ENCODE measurements at regions not wholly inside any gene's neighbourhood (a gene's known extent, or its start where the extent isn't known, plus 50 kb on each side); places are given as distances from the start of the nearest gene placed in this dataset.
"Not testable (repeated sequence)": the region's sequence is repeated elsewhere in the genome, so short reads cannot be mapped to it uniquely, and the experiment has no call there.

DNA sequence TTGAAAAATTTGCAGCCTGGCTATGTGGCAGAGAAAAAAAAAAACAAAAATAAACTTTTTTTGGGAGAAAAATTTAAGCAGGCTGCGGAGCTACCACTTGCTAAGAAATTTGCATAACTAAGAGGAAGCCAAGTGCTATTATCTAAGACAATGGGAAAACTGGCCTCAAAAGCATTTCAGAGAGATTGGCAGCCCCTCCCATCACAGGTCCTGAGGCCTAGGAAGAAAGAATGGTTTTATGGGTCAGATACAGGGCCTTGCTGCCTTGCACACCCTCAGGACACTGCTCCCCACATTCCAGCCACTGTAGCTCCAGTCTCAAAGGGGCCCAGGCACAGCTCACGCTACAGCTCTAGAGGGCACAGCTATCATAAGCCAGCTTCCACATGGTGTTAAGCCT, 777.9 kb downstream of the TENT5A start:
- no peak for DNase-seq

DNA sequence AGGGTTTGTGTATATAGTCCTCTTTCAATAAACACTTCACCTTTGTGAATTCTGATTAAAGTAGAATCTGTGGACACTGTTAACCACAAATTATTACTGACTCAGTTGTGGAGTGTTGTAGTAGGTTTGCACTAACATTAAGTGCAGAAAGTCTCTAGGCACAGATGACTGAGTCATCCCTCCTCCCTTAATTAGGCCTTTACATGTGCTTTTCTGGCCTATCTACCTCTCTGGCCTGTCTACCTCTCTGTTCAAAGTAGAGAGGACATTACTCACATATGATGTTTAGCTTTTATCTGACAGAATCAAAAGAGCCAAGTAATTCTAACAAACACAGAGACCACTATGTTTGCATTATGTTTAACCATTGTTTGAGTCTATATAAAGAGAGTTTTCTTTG, 783.0 kb downstream of the TENT5A start:
- DNase-seq: no peak

DNA sequence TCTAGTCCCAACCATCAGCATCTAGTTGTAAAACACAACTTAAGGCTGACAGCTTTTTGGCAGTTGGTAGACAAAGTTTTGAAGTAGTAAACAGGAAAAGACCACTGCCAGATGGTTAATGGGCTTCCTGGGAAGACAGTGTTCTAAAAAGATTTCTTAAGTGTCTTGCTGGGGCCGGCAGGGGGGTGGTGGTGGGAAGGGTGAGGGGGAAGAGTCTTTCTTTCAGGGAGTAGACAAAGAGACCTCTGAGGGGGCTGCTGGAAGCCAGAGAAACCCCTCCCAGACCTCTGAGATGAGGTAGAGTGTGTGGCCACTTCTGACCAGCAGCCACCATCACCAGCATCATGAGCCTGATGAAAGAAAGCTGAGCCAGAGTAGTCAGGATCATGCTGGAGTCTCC, 784.9 kb downstream of the TENT5A start:
- DNase-seq: no peak

DNA sequence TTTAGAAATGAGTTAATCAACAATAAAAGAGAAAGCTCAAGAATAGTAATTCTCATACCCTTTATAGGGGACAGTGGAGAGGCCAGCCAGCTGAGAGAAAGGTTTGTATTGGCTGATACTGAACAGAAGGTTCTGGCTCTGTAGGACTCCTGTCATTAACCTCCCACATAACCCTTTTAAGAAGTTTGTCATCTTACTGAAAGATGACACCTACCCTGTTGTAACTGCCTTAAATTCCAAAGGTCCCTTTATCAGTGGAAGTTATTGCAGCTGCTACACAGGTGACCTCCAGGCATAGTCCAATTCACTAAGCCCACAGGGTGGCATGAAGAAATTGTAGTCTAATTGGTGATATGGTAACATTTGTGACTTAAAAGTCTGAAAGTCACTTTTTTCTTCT, 790.1 kb downstream of the TENT5A start:
- DNase-seq: no peak

DNA sequence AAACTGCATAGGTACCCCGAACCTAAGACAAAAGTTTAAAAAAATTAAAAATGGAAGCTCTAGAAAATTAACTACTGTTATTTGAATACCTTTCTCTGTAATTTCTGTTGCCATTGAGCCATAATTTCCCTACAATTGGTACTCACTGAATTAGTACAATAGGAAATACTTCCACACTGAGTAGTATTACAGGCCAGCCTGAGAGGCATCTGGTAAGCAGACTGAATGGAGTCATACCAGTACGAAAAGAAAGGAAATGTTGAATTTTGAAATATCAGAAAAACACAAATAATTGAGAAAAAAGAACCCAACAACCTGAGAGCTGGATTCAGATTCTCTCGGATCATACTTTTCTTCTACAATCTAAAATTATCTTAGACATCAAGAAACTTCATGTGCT, 791.3 kb downstream of the TENT5A start:
- DNase-seq: no peak

DNA sequence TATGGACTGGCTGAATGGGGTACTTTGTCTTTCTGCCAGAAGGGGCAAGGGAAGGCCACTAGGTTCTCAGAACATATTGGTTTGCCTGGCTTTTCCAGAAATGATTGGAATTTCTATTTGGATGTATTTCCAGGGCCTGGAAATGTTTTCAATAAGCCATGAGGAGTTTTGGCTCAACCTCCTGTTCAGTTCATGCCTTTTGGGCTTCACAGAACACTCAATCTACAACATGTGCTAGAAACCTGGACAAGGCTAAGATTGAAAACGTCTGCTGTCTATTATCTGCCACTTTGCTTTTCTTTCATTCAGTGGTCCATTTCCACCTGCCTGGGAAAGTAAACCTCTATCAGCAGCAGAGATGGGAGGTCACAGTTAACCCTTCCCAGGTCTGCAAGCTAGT, 793.4 kb downstream of the TENT5A start:
- no peak for DNase-seq

DNA sequence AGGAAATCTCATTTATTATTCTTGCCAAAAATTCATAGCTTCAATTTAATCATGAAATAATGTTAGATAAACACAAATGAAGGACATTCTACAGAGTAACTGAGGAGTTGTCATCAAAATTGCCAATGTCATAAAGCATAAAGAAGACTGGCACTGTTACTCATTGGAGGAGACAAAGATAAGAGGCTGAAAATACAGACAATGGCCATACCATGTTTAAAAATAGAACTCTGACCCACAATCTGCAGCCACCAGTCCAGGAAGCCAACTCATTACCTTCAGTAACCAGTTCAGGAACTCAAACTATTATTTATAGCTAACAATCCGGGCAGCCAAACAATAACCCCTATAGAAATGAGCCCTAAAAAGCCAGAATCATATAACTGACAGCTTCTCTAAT, 795.6 kb downstream of the TENT5A start:
- DNase-seq: no peak

DNA sequence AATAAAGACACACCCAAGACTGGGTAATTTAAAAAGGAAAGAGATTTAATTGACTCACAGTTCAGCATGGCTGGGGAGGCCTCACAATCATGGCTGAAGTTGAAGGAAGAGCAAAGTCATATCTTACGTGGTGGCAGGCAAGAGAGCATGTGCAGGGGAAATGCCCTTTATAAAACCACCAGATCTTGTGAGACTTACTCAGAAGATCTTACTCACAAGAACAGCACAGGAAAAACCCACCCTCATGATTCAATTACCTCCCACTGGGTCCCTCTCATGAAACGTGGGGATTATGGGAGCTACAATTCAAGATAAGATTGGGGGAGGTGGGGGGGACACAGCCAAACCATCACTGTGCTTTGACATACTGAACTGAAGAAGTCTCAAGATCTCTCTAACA, 800.0 kb downstream of the TENT5A start:
- not testable (repeated sequence) for DNase-seq

DNA sequence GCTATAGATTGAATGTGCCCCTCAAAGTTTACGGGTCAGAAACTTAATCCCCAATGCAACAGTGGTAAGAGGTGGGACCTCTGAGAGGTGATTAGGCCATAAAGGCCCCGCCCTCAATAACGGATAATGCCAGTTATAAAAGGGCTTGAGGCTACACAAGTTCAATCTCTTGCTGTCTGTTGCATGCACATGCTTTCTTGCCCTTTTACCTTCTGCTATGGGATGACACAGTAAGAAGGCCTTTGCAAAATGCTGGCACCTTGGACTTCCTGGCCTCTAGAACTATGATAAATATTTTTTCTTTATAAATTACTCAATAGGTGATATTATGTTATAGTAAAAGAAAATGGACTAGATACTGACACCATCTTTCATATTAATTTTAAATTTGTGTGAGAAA, 806.1 kb downstream of the TENT5A start:
- DNase-seq: no peak

DNA sequence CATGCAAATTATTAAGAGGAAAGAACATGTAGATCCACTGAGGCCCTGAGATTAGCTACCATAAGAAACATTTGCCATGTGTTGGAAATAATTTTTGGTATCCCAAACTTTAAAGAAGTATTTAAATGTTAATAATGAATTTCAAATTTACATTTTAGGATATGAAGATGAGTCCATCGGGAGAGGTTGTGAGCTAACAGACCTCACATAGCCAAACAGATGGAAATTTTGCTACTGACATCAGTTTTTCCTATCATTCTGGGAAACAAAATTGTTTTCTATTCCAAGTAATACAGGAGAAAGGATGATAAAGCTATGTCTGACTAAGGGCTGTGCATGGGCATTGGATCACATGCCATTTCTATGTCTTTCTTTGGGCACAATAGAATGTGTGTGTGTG, 809.6 kb downstream of the TENT5A start:
- DNase-seq: no peak

DNA sequence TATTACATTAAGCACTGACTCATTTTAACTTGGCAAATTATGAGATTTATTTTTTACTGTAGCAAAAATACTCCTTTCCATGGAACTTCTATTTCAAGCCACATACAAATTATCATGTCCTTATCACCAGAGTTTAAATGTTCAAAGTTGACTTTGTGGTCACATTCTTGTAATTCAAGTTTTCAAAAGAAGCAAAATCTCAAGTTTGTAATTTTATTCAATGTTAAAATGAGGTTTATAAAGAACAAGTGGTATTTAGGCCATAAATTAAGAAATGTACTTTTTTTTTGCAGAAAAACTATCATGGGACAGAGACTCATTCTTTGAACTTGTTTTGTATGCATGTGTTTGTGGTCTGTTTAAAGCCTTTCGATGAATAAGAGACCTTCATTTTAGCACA, 811.5 kb downstream of the TENT5A start:
- no peak for DNase-seq

DNA sequence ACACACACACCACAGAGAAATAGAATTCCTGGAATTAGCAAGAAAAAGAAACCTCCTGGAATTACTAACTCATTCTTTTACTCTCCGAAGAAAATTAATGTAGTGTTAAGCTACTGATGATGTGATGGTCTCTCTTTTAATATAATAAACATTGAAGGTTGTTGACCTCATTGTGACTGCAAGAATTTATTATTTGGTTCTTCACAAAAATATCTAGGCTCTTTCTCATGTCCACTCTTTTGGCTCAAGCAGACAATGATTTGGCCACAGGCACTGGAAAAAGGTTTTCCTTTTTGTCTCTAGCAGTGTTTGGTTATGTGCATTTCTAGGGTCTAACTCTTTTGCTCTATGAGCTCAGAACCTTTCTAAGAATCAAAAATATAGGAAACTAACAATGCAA, 811.9 kb downstream of the TENT5A start:
- DNase-seq: no peak

DNA sequence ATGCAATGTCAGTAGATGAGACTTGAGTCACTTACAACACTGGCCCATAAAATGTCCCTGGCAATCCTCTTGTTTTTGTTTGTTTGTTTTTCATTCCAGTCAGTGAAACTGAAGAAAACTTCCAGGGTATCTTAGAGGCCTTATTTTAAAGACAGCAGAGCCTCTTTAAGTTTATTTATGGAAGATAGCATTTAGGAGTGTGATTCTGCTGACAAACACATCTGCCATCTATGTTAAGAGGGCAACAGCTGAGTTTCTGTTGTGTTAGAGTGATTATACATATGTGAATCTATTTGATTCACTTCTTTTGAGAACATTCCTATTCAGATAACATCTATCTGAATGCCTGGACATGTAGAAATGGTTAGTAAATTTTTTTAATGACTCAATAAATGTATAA, 812.6 kb downstream of the TENT5A start:
- DNase-seq: no peak

DNA sequence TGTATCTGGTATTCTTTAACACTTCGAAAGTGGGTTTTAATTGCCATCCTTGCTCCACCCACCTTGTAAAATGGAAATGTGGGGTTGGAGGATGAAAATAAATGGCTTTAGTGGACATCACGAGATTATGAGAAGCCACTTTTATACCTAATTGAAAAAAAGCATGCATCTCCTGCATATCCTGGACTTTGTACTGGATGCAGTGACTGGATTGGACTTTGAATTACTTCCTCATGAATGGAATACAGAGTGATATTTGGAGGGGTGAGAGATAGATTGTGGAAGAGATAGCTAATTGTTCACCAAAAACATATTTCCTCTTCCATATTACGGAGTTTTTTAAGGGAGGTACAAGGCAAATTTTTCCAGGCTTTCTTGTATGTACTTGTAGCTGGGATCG, 813.0 kb downstream of the TENT5A start:
- no peak for DNase-seq

DNA sequence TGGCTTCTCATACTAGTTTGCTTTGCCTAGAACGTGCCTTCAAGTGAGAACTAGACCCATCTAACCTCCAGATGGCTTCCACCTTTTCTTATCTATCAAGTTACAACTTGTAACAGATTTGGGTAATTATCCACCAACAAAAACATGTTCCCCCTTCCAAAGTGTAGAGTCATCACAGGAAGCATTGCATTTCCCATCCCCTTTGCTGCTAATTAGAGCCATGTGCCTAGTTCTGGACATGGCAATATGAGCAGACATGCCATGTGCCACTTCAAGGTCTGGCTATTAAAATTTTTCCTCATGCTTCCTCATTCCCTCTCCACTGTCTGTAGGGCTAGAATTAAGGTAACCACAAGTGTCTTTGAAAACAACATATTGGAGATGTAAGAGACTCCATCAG, 814.4 kb downstream of the TENT5A start:
- no peak for DNase-seq

DNA sequence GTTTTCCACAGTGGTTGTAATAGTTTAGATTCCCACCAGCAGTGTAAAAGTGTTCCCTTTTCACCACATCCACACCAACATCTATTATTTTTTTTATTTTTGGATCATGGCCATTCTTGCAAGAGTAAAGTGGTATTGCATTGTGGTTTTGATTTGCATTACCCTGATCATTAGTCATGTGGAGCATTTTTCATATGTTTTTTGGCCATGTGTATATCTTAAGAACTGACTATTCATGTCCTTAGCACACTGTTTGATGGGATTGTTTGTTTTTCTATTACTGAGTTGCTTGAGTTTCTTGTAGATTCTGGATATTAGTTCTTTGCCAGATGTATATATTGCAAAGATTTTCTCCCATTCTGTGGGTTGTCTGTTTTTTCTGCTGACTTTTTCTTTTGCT, 820.1 kb downstream of the TENT5A start:
- no peak for DNase-seq

DNA sequence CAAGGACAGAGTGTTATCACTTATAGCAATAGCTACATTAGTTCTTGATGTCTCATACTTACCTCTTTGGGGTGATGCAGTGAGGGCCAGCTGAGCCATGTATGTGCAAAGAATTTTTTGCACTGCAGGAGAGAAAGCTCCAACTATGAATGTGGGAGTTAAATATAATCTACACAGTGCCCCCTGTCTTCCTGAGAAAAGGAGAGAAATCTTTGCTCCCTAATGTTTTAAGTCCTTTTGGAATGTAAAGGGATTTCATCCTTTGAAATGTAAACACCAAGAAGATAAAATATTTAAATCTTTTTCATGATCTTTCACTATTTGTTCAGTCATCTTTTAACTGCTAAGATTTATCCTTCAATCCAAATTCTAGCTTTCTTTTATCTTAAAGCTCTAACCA, 822.1 kb downstream of the TENT5A start:
- DNase-seq: no peak

DNA sequence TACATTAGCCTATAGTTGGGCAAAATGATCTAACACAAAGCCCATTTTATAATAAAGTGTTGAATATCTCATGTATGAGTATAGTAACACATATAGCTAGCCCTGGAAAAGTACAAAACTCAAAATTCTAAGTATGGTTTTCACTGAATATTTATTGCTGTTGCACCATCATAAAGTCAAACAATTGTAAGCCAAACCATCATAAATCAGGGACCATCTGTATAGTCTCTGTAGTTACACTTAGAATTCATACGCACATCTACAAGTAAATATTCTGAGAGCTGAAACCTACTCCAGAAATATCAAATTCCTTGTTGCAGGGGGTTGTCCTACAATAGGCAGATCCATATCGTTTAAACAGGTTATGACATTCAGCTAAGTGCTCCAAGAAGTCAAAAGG, 817.3 kb downstream of the BCKDHB start:
- DNase-seq: no peak

DNA sequence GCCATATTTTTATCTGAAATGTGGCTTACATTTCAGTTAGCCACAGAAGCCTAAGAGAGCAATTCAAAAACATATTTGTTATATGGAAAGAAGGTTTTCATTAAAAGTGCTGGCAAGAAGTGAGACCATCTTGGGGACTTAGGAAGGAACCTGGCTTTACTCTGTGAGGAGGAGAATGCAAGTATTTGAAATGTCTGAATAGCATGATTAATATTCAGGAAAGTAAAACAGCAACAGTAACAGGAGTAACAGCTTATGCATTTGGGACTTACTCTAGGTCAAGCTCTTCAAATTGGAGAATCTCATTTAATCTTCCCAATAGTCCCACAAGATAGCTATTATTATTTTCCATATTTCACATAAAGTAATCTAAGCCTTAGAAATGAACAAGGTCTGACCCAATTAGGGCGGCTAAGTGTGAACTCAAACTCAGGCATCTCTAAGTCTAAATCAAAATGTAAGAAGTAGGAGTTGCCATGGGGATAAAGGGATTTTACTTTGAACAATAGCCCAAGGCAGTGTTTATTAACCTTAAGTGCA, 816.5 kb downstream of the BCKDHB start:
- DNase-seq: no peak

DNA sequence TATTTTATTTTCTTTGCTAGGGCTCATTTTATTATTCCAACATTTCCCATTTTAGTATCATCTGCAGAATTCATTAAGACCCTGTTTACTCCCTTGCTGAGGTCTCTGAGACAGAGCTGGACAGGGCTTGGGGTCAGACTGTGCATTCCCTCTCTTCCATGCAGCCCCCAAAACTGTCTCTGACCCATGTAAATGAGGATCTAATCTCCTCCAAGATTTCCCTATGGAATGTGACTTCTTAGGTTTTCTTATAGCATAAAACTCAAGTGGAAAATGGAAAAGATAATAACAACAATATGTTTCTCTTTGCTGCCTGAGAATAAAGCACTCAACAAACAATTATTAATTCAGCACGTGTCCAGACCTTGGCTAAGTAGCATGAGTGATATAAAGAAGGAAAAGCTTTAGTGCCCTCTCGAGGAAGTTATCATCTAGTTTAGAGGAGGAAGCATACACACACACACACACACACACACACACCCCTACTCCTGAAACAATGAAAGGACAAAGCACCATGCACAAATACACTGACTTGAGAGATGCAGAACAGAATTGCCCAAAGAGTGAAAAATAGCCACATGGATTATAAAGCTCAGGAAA, 815.5 kb downstream of the BCKDHB start:
- no peak for DNase-seq

DNA sequence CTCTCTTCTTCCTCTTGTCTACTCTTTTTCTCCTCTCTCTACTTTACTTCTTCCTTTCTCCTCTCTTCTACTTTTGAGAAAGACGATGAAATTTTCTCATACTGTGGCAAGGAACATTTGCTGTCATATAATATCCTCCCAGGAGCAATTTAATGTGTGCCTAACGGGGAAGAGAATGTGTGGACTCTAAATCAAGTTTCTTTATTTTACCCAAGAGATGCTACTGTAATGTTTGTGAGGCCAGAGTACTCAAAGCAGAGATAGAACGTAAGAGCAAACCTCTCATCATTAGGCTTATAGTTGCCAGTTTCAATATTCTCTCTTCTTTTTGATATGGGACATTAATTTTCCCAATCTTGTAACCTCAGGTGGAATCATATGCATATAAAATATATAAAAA, 801.4 kb downstream of the BCKDHB start:
- no peak for DNase-seq

DNA sequence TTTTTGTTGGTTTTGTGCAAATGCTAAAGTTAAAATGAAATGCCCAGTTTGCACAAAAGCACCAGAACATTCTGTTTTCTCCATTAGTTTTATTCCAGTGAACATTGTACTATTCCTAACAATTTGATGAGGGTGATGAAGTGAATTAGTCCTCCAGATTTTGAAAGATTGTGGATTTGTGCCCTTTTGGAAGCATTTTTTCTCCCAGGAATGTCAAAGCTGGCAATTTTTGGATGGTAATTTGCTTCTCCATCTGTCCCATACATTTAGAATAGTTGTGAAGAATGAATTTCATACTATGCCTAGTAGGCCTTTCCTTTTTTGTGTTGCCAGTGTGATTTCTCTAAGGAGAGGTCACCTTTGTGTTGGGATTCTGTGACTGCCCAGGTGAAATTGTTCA, 797.2 kb downstream of the BCKDHB start:
- no peak for DNase-seq

DNA sequence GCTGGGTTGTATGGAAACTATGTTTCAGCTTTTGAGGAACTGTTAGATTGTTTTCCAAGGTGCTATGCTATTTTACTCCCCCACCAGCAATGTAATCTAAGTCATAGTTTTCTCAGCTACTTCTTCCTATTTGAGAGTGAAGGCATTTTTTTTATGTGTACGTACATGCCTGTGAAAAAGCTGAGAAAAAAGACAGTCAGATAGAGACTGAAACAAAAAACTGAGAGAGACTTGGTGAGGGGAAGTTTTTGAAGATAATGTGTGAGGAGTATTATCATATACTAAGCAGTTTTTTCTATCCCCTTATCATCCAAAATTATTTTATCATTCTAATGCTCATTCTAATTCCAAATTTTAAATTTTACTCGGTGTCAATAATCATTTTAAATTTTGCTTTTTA, 780.0 kb downstream of the BCKDHB start:
- no peak for DNase-seq

DNA sequence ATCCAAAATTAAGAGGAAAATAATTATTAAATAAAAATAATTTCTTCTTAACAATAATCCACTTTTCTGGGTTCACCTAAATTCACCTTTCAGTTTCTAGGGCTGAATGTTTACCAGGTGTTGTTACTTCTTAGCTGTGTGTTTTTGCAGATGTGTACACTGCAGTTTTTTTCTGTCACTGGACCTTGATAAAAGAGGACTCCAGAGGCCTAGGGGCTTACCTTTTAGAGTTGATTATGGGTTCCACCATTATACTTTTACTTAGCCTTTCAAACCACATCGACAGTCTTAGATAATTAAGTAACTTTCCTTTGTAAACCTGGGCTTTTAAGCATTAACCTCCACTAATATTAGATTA, 766.5 kb downstream of the BCKDHB start:
- DNase-seq: no peak

DNA sequence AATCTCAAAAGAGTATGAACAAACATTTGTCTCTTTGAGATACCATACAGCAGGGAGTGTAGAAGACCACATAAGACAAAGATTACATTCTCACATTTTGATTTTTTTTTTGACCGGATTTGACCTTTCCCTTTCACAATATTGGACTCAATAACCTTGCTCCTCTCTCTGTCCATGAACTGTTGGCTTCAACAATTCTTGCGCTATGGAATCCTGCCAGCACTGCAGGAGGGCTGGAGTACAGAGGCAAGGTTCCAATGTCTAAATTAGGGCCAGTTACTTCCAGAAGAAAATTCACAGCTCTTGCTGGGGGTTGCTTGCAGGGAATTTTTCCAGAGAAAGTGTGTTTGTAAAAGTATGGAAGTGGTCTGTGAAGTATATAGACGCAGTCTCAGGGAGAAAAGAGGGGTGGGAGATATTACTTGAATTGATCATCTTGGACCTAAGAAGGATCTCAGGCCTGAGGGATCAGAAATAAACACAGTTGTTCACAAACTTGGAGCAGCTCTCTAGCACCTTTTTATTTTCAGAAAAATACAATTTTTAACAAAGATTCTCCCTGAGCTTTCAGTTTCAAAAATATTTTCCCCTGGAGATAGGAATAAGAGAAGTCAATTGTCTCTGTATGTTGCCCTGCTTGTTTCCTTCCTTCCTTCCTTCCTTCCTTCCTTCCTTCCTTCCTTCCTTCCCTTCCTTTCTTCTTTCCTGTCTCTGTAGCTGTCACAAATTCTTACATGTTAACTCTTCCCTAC, 765.9 kb downstream of the BCKDHB start:
- no peak for DNase-seq
